ENCODE measurements at regions not wholly inside any gene's neighbourhood (a gene's known extent, or its start where the extent isn't known, plus 50 kb on each side); places are given as distances from the start of the nearest gene placed in this dataset.

- Histone ChIP-seq H3K14ac (ENCODE audit: insufficient read depth, low read length) (no peak overlapping the region; the same call in 1 of the 2 replicates), H3K23me2 (ENCODE audit: insufficient read length, low read depth, low read length, poor library complexity, severe bottlenecking) (peaks cover 2% of the 10 kb centered on the region), H3K79me1 (ENCODE audit: insufficient read depth, low read depth, low read length, poor library complexity, severe bottlenecking) (no peaks in the 10 kb centered on the region), H2BK12ac (ENCODE audit: insufficient read length, low read depth, low read length) (no peak overlapping the region), H4K8ac (replicated peaks; ENCODE audit: insufficient read length, low read depth, low read length) (no peak overlapping the region), H3K9me3 (ENCODE audit: control insufficient read depth, low read depth, low read length) (no peaks in the 10 kb centered on the region), H2BK120ac (ENCODE audit: low read depth, low read length, poor library complexity, severe bottlenecking) (no peak overlapping the region), H3K4ac (ENCODE audit: low read depth, low read length) (no peak overlapping the region), H3K4me1 (ENCODE audit: insufficient read depth, low read length) (no peaks in the 10 kb centered on the region), H3K9ac (ENCODE audit: extremely low read depth, insufficient read length, low read length) (no peak overlapping the region), H3K79me2 (ENCODE audit: insufficient read depth, low read length) (no peaks in the 10 kb centered on the region), H3K27ac (ENCODE audit: insufficient read length, low read depth, low read length) (no peak overlapping the region), H2BK20ac (ENCODE audit: low read depth, low read length, poor library complexity, severe bottlenecking) (no peak overlapping the region), H2BK15ac (ENCODE audit: low read depth, low read length) (no peak overlapping the region), H3K23ac (ENCODE audit: insufficient read length, low read depth, low read length) (no peak overlapping the region), H4K5ac (ENCODE audit: insufficient read length, low read depth, low read length) (no peak overlapping the region), H3K4me2 (ENCODE audit: insufficient read depth, insufficient read length, low read length) (no peak overlapping the region), H2AFZ (ENCODE audit: low read length) (no peak overlapping the region), H3T11ph (ENCODE audit: low read length) (no peak overlapping the region), H4K91ac (ENCODE audit: insufficient read length, low read depth, low read length) (no peak overlapping the region), H3K18ac (ENCODE audit: insufficient read length, low read depth, low read length) (no peak overlapping the region), H2AK5ac (ENCODE audit: insufficient read length, low read length) (no peak overlapping the region), H2BK5ac (ENCODE audit: insufficient read length, low read length) (no peak overlapping the region), H3K56ac (ENCODE audit: insufficient read length, low read depth, low read length) (no peak overlapping the region), H4K20me1 (ENCODE audit: control insufficient read depth, insufficient read depth, insufficient read length) (no peaks in the 10 kb centered on the region), H3K27me3 (ENCODE audit: insufficient read depth, low read length) (no peaks in the 10 kb centered on the region)
- WGBS (ENCODE audit: extremely low coverage, insufficient read length, low lambda C conversion rate): no CpG with 5 or more reads among the region's 6 CpGs
- Mint-ChIP-seq H3K27ac (no peak overlapping the region), H3K4me3 (no peak overlapping the region), H3K4me1 (peaks cover 33 to 34% of the 10 kb centered on the region in 2 experiments), H3K36me3 (ENCODE audit: insufficient read depth in 1 of 3, low read depth in 3 of 3) (no peaks in the 10 kb centered on the region), H3K9me3 (no peaks in the 10 kb centered on the region), H3K27me3 (ENCODE audit: low read depth) (peaks cover 4% of the 10 kb centered on the region)
- TF ChIP-seq CTCF (conservative IDR thresholded peaks at IDR 0.05): no peak
- no peak for DNase-seq
Observed at GRCh38 chr21:36545776-36546511, 66.0 kb upstream of the CLDN14 start.
